Calu3 (cell line): ENCODE measurements at regions not wholly inside any gene's neighbourhood (a gene's known extent, or its start where the extent isn't known, plus 50 kb on each side); places are given as distances from the start of the nearest gene placed in this dataset.
"Not testable (repeated sequence)": the region's sequence is repeated elsewhere in the genome, so short reads cannot be mapped to it uniquely, and the experiment has no call there.

ENCODE experiments used
- BruUV-seq: library from RNA; stranded (reverse); fragments of 400-500 nt; replicated peaks from 2 replicates; lab custom pipeline; 2021; lab: Mats Ljungman, UMichigan
- CTCF ChIA-PET: fragments of 300-600 bp; sonication (Branson Sonifier 250); formaldehyde crosslinking; loops from one replicate; lab custom pipeline; 2022; ENCODE audit warnings: antibody characterized with exemption; lab: Charles Lee
- DNase-seq: peaks from one replicate; pipeline ENCODE4 v3.0.0; 2022
- H3K27ac Mint-ChIP-seq: one replicate; pipeline ENCODE4 v1.8.0; 2022; ENCODE audit warnings: mixed read lengths; ENCODE audit not compliant: unreplicated experiment
- H3K27me3 Mint-ChIP-seq: one replicate; pipeline ENCODE4 v1.8.0; 2022; ENCODE audit warnings: mixed read lengths; ENCODE audit not compliant: unreplicated experiment
- H3K36me3 Mint-ChIP-seq: one replicate; pipeline ENCODE4 v1.8.0; 2022; ENCODE audit warnings: mild to moderate bottlenecking, moderate library complexity, mixed read lengths; ENCODE audit not compliant: insufficient read depth, unreplicated experiment
- H3K4me1 Mint-ChIP-seq: one replicate; pipeline ENCODE4 v1.8.0; 2022; ENCODE audit warnings: mild to moderate bottlenecking, low read depth, mixed read lengths; ENCODE audit not compliant: unreplicated experiment
- H3K4me3 Mint-ChIP-seq: one replicate; pipeline ENCODE4 v1.8.0; 2022; ENCODE audit warnings: mild to moderate bottlenecking, low read depth, moderate library complexity, mixed read lengths; ENCODE audit not compliant: unreplicated experiment
- H3K9me3 Mint-ChIP-seq: one replicate; pipeline ENCODE4 v1.8.0; 2022; ENCODE audit warnings: low read depth, mixed read lengths; ENCODE audit not compliant: unreplicated experiment
- intact Hi-C: fragments of 100-400 bp; cut with micrococcal nuclease; formaldehyde crosslinking; loops from one replicate; pipeline ENCODE4 v1.10.0; 2022; ENCODE audit not compliant: unreplicated experiment

DNA sequence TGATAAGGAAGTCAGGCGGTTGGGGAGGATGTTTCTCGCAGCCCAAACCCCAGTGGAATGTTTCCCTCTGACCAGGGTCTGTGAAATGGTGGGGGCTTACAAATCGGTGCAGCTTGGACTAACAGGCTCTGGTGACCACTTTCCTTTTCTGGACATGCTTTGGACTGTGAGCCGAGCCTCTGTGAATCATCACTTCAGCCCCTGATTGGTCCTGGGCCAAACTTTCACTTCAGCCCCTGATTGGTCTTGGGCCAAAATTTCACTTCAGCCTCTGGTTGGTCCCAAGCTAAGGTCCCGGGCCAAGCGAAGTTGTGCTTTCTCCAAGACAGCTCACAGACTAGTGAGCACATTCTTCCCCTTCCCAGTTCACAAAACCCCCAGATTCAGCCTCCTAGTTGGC, 223.7 kb upstream of the ANKRD20A1 start:
- H3K27me3 Mint-ChIP-seq, intact Hi-C loops, H3K9me3 Mint-ChIP-seq, BruUV-seq, H3K36me3 Mint-ChIP-seq, H3K27ac Mint-ChIP-seq, CTCF ChIA-PET, H3K4me3 Mint-ChIP-seq, DNase-seq, H3K4me1 Mint-ChIP-seq: not testable (repeated sequence)

DNA sequence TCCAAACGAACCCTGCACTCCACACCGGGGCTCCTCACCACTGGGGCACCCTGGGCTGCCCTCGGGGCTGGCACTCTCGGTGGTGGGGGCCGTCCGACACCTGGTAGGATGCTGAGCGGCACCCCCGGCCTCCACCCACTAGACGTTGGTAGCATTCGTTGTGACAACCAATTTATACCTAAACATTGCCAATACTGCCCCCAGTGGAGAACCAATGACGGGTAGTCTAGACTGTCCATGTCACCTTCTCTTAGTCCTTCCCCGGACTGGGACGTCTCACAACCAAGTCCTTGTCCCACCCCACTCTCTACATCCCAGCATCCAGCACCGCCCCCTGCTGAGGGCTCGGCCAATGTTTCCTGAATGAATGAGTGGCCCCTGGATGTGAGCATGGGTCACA, 246.8 kb upstream of the ANKRD20A1 start:
- H3K27ac Mint-ChIP-seq, H3K4me3 Mint-ChIP-seq, CTCF ChIA-PET, H3K4me1 Mint-ChIP-seq, intact Hi-C loops, DNase-seq, H3K9me3 Mint-ChIP-seq, H3K27me3 Mint-ChIP-seq, H3K36me3 Mint-ChIP-seq, BruUV-seq: not testable (repeated sequence)

DNA sequence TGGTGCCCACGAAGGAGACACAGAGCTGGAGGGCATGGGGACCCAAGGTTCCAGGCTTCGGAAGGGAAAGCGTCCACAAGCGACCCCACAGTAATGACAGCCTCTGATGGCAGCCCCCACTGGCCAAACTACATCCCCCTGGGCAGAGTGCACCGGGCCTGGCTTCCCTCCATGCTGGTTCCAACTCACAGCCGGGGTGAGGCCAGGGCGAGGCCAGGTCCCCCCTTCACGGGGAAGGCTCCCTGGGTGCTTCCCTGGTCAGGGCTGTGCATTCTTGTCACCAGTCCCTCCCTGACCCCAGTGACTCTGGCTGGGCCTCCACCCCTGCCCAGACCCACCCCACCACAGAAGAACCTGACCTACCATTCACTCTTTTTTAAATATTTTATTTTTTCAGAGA, 248.9 kb upstream of the ANKRD20A1 start:
- intact Hi-C loops, H3K27ac Mint-ChIP-seq, H3K9me3 Mint-ChIP-seq, BruUV-seq, H3K27me3 Mint-ChIP-seq, H3K4me1 Mint-ChIP-seq, DNase-seq, H3K36me3 Mint-ChIP-seq, CTCF ChIA-PET, H3K4me3 Mint-ChIP-seq: not testable (repeated sequence)

DNA sequence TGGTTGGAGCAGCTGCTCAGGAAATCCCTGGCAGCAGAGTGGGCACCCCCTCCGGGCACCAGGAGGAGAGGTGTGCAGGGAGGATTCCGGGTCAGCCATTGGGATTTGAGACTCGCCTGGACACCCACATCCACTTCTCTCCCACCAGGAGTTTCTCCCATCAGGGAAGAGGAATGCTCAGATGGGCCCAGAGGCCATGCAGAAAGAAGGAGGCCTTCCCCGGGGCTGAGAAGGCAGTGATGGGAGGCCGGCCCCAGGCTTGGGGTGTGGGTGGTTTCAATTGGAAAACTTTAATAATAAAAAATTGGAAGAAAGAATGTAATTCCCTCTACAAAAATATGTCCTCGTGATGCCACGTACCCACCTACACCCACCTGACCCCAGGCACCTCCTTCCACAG, 249.3 kb upstream of the ANKRD20A1 start:
- H3K4me3 Mint-ChIP-seq, DNase-seq, H3K36me3 Mint-ChIP-seq, H3K4me1 Mint-ChIP-seq, H3K9me3 Mint-ChIP-seq, intact Hi-C loops, H3K27ac Mint-ChIP-seq, BruUV-seq, H3K27me3 Mint-ChIP-seq, CTCF ChIA-PET: not testable (repeated sequence)

DNA sequence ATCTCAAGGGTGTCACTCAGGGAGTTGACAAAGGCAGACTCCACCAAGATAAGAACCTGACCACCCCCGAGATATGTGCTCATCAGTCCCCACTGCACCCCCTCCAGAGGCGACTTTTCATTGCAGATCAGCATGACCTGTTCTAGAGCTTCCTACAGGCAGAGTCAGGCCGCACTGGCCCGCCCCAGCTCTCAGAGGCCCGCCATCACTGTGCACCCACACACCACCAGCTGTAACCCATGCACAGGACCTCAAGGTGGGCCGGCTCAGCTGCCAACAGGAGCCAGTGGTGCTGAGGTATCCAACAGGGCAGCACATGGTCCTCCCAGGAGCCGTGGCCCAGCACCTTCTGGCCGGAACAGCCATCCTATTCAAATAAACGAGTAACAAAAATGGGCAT, 253.6 kb upstream of the ANKRD20A1 start:
- H3K36me3 Mint-ChIP-seq, H3K27ac Mint-ChIP-seq, H3K9me3 Mint-ChIP-seq, H3K27me3 Mint-ChIP-seq, BruUV-seq, DNase-seq, H3K4me3 Mint-ChIP-seq, H3K4me1 Mint-ChIP-seq, CTCF ChIA-PET, intact Hi-C loops: not testable (repeated sequence)

DNA sequence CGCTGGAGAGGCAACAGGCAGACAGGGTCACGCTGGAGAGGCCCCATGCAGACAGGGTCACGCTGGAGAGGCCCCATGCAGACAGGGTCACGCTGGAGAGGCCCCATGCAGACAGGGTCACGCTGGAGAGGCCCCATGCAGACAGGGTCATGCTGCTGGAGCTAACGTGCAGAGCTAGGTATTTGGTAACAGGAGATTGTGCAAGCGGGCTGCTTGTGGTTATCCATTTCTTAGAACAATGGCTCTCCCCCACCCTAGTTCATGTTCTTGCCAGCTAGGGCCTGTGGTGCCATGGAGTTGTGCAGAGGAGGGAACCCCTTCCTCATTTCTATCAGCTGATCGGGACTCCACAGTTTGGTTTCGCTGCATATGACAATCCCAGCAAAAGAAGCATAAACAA, 255.1 kb upstream of the ANKRD20A1 start:
- H3K27ac Mint-ChIP-seq, H3K4me1 Mint-ChIP-seq, H3K27me3 Mint-ChIP-seq, DNase-seq, CTCF ChIA-PET, H3K36me3 Mint-ChIP-seq, intact Hi-C loops, H3K9me3 Mint-ChIP-seq, BruUV-seq, H3K4me3 Mint-ChIP-seq: not testable (repeated sequence)

DNA sequence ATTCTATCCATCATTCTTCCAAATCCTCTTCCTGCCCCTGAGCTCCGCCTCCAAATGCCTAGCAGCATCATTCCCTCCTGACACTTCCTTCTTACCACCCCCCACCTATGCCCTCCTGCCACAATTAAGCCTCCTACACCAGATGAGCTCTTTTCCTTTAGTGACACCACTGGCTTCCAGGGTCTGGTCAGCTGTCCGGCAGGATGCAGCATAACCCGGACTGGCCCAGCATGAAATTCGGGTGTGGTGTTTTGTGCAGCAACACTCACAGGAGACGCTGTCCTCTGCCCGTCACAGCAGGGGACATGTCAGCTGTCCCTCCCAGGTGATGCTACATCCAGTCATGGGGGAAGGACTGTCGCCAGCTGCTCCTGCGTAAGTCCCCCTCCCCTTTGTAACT, 266.3 kb upstream of the ANKRD20A1 start:
- BruUV-seq, CTCF ChIA-PET: not testable (repeated sequence)

DNA sequence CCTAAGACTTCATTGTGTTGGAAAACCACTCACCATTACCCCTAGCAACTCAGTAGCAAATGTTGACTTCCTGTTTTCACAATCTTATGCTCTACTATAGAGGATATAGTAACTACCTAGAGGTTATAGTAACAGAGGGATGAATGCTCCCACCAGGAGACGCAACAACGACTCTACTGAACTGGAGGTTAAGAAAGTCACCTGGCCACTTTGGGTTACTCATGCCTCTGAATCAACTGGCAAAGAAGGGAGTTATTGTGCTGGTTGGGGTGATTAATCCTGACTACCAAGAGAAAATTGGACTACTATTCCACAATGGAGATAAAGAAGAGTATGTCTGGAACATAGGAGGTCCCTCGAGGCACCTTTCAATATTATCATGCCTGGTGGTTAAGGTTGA, 302.9 kb upstream of the ANKRD20A1 start:
- BruUV-seq, H3K27me3 Mint-ChIP-seq, H3K36me3 Mint-ChIP-seq, DNase-seq, H3K4me1 Mint-ChIP-seq, intact Hi-C loops, CTCF ChIA-PET, H3K9me3 Mint-ChIP-seq, H3K4me3 Mint-ChIP-seq, H3K27ac Mint-ChIP-seq: not testable (repeated sequence)

More for the DNA sequence above, 266.3 kb upstream of the ANKRD20A1 start:
- DNase-seq, intact Hi-C loops, H3K9me3 Mint-ChIP-seq, H3K27me3 Mint-ChIP-seq, H3K4me1 Mint-ChIP-seq, H3K27ac Mint-ChIP-seq, H3K4me3 Mint-ChIP-seq, H3K36me3 Mint-ChIP-seq: not testable (repeated sequence)

DNA sequence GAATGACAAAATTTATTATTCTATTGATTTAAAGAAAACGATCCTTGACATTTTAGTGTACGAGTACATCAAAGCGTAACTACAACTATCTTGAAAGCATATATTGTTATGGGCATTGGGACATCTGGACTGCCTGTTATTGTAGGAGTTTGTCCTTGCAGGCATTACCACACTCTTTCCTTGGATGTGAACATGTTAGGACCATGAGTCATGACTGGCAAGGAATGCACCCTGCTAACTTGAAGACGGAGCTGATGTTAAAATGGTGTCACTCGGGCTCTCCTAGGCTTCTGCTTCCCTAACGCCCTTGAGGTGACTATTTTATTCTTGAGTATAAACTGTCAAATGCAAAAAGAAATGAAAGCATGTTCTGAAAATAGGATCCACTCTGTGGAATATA, 308.7 kb upstream of the ANKRD20A1 start:
- H3K9me3 Mint-ChIP-seq, CTCF ChIA-PET, BruUV-seq, H3K36me3 Mint-ChIP-seq, H3K27me3 Mint-ChIP-seq, DNase-seq, intact Hi-C loops, H3K4me1 Mint-ChIP-seq, H3K4me3 Mint-ChIP-seq, H3K27ac Mint-ChIP-seq: not testable (repeated sequence)

DNA sequence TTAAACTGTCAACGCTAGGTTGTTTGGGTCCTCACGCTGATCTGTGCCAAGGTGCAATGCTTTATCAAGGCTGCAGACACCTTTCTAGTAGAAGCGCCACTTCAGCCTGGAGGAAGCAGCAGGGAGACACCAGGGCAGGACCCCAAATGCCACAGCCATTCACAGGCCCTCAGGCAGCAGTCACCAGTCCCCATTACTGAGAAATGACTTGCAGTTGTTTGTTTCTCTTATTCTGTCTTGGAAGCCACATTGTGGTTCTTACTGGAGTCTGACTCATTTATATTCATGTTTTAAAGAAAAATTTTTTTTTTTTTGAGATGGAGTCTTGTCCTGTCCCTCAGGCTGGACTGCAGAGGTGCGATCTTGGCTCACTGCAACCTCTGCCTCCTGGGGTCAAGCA, 328.9 kb upstream of the ANKRD20A1 start:
- CTCF ChIA-PET, H3K27me3 Mint-ChIP-seq, BruUV-seq, H3K36me3 Mint-ChIP-seq, intact Hi-C loops, H3K27ac Mint-ChIP-seq, H3K4me3 Mint-ChIP-seq, H3K9me3 Mint-ChIP-seq, DNase-seq, H3K4me1 Mint-ChIP-seq: not testable (repeated sequence)
